T-cell (primary cell): ENCODE measurements at regions not wholly inside any gene's neighbourhood (a gene's known extent, or its start where the extent isn't known, plus 50 kb on each side); places are given as distances from the start of the nearest gene placed in this dataset.

ENCODE experiments used
- ATAC-seq, 4 experiments: fragments of 200-7000 bp in 3 of 4; fragments of 150-1000 bp in 1 of 4; cut with Tn5 transposase; replicated peaks in 1 of 4; 1 replicate in 3 of 4; 2 replicates in 1 of 4; pipeline ENCODE4 v1.10.0; 2021; ENCODE audit warnings: moderate library complexity in 3 of 4, mild to moderate bottlenecking in 2 of 4, moderate number of reproducible peaks in 1 of 4
- CTCF ChIA-PET, 2 donors: fragments of 300-600 bp; sonication (Branson Sonifier 250); formaldehyde crosslinking; loops; one replicate each; lab custom pipeline; 2022; ENCODE audit warnings: antibody characterized with exemption in 2 of 2; lab: Charles Lee
- POLR2A ChIA-PET, 2 donors: fragments of 300-600 bp; sonication (Branson Sonifier 250); formaldehyde crosslinking; loops; one replicate each; lab custom pipeline; 2022; ENCODE audit warnings: antibody characterized with exemption in 2 of 2; lab: Charles Lee
- DNase-seq, 35 experiments: peaks; one replicate each; pipeline versions ENCODE4 v3.0.0 to v3.0.0-alpha.2; 2013 to 2023
- H3K27ac ChIP-seq: one replicate; pipeline ENCODE4 v1.5.1; 2013; ENCODE audit warnings: low read length
- H3K27me3 ChIP-seq, 2 experiments: replicated peaks in 1 of 2; 1 replicate in 1 of 2; 2 replicates in 1 of 2; pipeline versions ENCODE4 v1.6.1 to v1.7.0; 2013; ENCODE audit warnings: low read length in 1 of 2, mixed read lengths in 1 of 2; ENCODE audit not compliant: control insufficient read depth in 2 of 2, insufficient read depth in 2 of 2; ENCODE audit errors: extremely low read depth in 1 of 2
- H3K36me3 ChIP-seq, 2 donors: 1 replicate in 1 of 2; 2 replicates in 1 of 2; pipeline versions ENCODE4 v1.6.1 to v1.7.0; 2013; ENCODE audit warnings: low read length in 1 of 2; ENCODE audit not compliant: control insufficient read depth in 2 of 2, insufficient read depth in 1 of 2; ENCODE audit errors: extremely low read depth in 1 of 2
- H3K4me1 ChIP-seq, 2 experiments: 1 replicate in 1 of 2; 2 replicates in 1 of 2; pipeline versions ENCODE4 v1.6.1 to v1.7.0; 2013; ENCODE audit warnings: low read length in 2 of 2, mixed read lengths in 1 of 2; ENCODE audit not compliant: insufficient read depth in 2 of 2, control insufficient read depth in 1 of 2; ENCODE audit errors: extremely low read depth in 1 of 2
- H3K4me3 ChIP-seq, 2 donors: 1 replicate in 1 of 2; 2 replicates in 1 of 2; pipeline versions ENCODE4 v1.5.1 to v1.7.0; 2013; ENCODE audit warnings: mild to moderate bottlenecking in 2 of 2, low read length in 1 of 2, moderate library complexity in 1 of 2; ENCODE audit not compliant: control insufficient read depth in 1 of 2; ENCODE audit errors: extremely low read depth in 1 of 2
- H3K9me3 ChIP-seq: 2 replicates; pipeline ENCODE4 v1.7.0; 2013
- H3K27ac Mint-ChIP-seq, 2 donors: one replicate each; pipeline ENCODE4 v1.8.0; 2020 to 2021; ENCODE audit warnings: mild to moderate bottlenecking in 2 of 2, mixed read lengths in 2 of 2
- H3K27me3 Mint-ChIP-seq, 2 donors: one replicate each; pipeline ENCODE4 v1.8.0; 2021 to 2022; ENCODE audit warnings: mixed read lengths in 2 of 2
- H3K36me3 Mint-ChIP-seq: one replicate; pipeline ENCODE4 v1.8.0; 2021; ENCODE audit warnings: mixed read lengths
- H3K4me1 Mint-ChIP-seq, 3 donors: one replicate each; pipeline ENCODE4 v1.8.0; 2020 to 2022; ENCODE audit warnings: mixed read lengths in 3 of 3, mild to moderate bottlenecking in 1 of 3
- H3K4me3 Mint-ChIP-seq, 3 donors: one replicate each; pipeline ENCODE4 v1.8.0; 2020 to 2022; ENCODE audit warnings: mild to moderate bottlenecking in 3 of 3, mixed read lengths in 3 of 3, moderate library complexity in 3 of 3
- H3K9me3 Mint-ChIP-seq, 3 donors: one replicate each; pipeline ENCODE4 v1.8.0; 2020 to 2022; ENCODE audit warnings: mixed read lengths in 3 of 3
- WGBS: methylation state at CpG from one replicate; pipeline ENCODE4 v1.1.5; 2013; ENCODE audit warnings: missing lambda C conversion rate; ENCODE audit not compliant: insufficient coverage; 5-methylcytosine and 5-hydroxymethylcytosine counted together

DNA sequence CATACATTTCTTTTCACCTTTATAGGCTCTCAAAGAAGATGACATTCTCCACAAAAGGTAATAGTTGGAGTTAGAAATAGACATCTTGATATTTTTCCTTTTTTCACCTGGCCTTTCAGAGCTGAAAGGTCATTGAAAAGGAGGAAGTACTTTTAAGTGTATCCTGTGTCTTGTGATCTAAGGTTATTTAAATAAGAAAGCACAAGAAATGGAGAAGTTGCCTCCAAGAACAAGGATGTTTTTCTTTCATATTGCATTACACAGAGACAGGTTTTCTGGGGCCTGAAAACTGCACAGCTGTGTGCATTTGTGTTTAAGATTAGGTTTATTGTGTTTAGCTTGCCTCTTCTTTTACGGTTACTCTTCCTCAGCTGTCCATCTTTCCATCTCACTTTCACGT is 103.4 kb upstream of the SEMA3D start:
- no peak overlapping the region for H3K4me3 ChIP-seq
- Mint-ChIP-seq H3K4me1 (peaks cover 0 to 6% (median 0%) of the 10 kb centered on the region in 3 donors), H3K27ac (no peak overlapping the region), H3K9me3 (peaks cover 3 to 16% (median 8%) of the 10 kb centered on the region in 3 donors), H3K36me3 (no peaks in the 10 kb centered on the region), H3K27me3 (no peaks in the 10 kb centered on the region), H3K4me3 (no peak overlapping the region)
- no peaks in the 10 kb centered on the region for H3K36me3 ChIP-seq
- CTCF ChIA-PET = no interaction called here
- DNase-seq (no peak), ATAC-seq (no peak)
- no peak overlapping the region for H3K27ac ChIP-seq
- no peaks in the 10 kb centered on the region for H3K4me1 ChIP-seq
- H3K27me3 ChIP-seq = no peaks in the 10 kb centered on the region
- POLR2A ChIA-PET = no interaction called here
- H3K9me3 ChIP-seq = no peaks in the 10 kb centered on the region
- no CpG with 5 or more reads among the region's 2 CpGs for WGBS

GRCh38 chr7:85289279-85289678 is 102.4 kb upstream of the SEMA3D start:
- Histone ChIP-seq H3K4me3 (no peak overlapping the region), H3K27me3 (no peaks in the 10 kb centered on the region), H3K36me3 (no peaks in the 10 kb centered on the region), H3K9me3 (no peaks in the 10 kb centered on the region), H3K4me1 (no peaks in the 10 kb centered on the region), H3K27ac (no peak overlapping the region)
- Mint-ChIP-seq H3K4me3 (no peak overlapping the region), H3K27ac (no peak overlapping the region), H3K36me3 (no peaks in the 10 kb centered on the region), H3K27me3 (no peaks in the 10 kb centered on the region), H3K9me3 (peaks cover 3 to 13% (median 4%) of the 10 kb centered on the region in 3 donors), H3K4me1 (peaks cover 0 to 6% (median 0%) of the 10 kb centered on the region in 3 donors)
- POLR2A ChIA-PET = no interaction called here
- DNase-seq = no peak
- ATAC-seq = no peak
- WGBS = no CpG with 5 or more reads among the region's 4 CpGs
- CTCF ChIA-PET = no interaction called here

GRCh38 chr7:85287106-85287825 is 100.4 kb upstream of the SEMA3D start:
- ATAC-seq = no peak
- H3K36me3 Mint-ChIP-seq = no peaks in the 10 kb centered on the region

DNA sequence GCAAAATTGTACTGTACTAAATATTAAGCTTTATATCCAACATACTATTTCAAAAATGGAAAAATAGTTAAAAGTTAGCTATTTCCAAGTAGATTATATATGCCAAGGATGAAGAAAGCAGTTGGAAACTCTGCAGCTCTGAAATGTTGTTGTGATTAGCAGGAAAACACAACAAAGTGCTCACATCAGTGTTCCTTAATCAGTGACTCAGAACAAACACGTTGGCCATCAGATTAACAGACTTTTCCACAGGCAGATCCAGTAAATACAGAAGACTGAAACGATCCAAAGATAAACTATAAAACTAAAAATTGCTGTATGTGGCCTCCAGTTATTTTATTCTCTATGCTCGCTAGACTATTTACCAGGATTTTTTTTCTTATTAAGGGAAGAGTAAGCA is 99.6 kb upstream of the SEMA3D start:
- no CpG with 5 or more reads among the region's 3 CpGs for WGBS
- Histone ChIP-seq H3K27me3 (no peaks in the 10 kb centered on the region), H3K4me3 (no peak overlapping the region), H3K27ac (no peak overlapping the region), H3K4me1 (no peaks in the 10 kb centered on the region), H3K9me3 (no peaks in the 10 kb centered on the region), H3K36me3 (no peaks in the 10 kb centered on the region)
- Mint-ChIP-seq H3K27me3 (no peaks in the 10 kb centered on the region), H3K36me3 (no peaks in the 10 kb centered on the region), H3K4me1 (peaks cover 0 to 2% (median 0%) of the 10 kb centered on the region in 3 donors), H3K4me3 (no peak overlapping the region), H3K9me3 (peaks cover 3 to 9% (median 4%) of the 10 kb centered on the region in 3 donors), H3K27ac (no peak overlapping the region)
- CTCF ChIA-PET = no interaction called here
- no peak for ATAC-seq
- no peak for DNase-seq
- POLR2A ChIA-PET = no interaction called here

More at GRCh38 chr7:85287106-85287825, 100.4 kb upstream of the SEMA3D start:
- Mint-ChIP-seq H3K4me3 (no peak overlapping the region), H3K27me3 (no peaks in the 10 kb centered on the region), H3K4me1 (peaks cover 0 to 2% (median 0%) of the 10 kb centered on the region in 3 donors), H3K9me3 (peaks cover 3 to 9% (median 4%) of the 10 kb centered on the region in 3 donors), H3K27ac (no peak overlapping the region)
- Histone ChIP-seq H3K27ac (no peak overlapping the region), H3K4me3 (no peak overlapping the region), H3K9me3 (no peaks in the 10 kb centered on the region), H3K4me1 (no peaks in the 10 kb centered on the region), H3K36me3 (no peaks in the 10 kb centered on the region), H3K27me3 (no peaks in the 10 kb centered on the region)
- no peak for DNase-seq
- no CpG with 5 or more reads among the region's 4 CpGs for WGBS
- ChIA-PET CTCF (no interaction called here), POLR2A (no interaction called here)

- peaks cover 3 to 10% (median 4%) of the 10 kb centered on the region in 3 donors for H3K9me3 Mint-ChIP-seq
Measured at GRCh38 chr7:85285527-85285926, 98.7 kb upstream of the SEMA3D start.

DNA sequence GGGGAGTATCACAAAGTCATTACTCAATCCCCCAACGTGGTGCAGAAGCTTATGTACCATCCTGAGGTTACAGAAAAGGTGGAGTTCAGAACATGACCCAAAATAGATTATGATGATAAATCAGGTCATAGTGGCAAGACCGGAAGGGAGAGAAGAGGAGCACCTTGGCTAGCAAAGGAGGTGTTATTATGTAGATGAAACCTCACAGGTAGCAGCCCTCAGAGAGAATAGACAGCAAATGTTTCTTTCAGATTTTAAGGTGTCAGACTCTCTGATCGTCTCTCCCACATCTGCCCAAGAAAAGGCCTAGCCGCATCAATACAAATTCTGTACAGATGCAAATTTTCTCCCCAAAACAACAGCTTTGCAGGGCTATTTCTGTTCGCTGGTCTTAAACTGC is 88.3 kb upstream of the SEMA3D start:
- DNase-seq = no peak
- Mint-ChIP-seq H3K27me3 (no peaks in the 10 kb centered on the region), H3K4me1 (no peaks in the 10 kb centered on the region), H3K36me3 (no peaks in the 10 kb centered on the region), H3K4me3 (no peak overlapping the region), H3K9me3 (peaks cover 7 to 16% (median 10%) of the 10 kb centered on the region in 3 donors), H3K27ac (no peak overlapping the region)
- 50% methylated on average over 1 of the region's 5 CpGs for WGBS
- CTCF ChIA-PET = no interaction called here
- H3K9me3 ChIP-seq = no peaks in the 10 kb centered on the region
- POLR2A ChIA-PET = no interaction called here
- no peaks in the 10 kb centered on the region for H3K27me3 ChIP-seq
- no peaks in the 10 kb centered on the region for H3K4me1 ChIP-seq
- no peaks in the 10 kb centered on the region for H3K36me3 ChIP-seq
- ATAC-seq = no peak
- no peak overlapping the region for H3K27ac ChIP-seq
- H3K4me3 ChIP-seq = no peak overlapping the region

More at GRCh38 chr7:85285527-85285926, 98.7 kb upstream of the SEMA3D start:
- H3K27me3 Mint-ChIP-seq = no peaks in the 10 kb centered on the region
- no peak for ATAC-seq
- H3K4me3 ChIP-seq = no peak overlapping the region
- no peak overlapping the region for H3K4me3 Mint-ChIP-seq
- no peak overlapping the region for H3K27ac Mint-ChIP-seq
- no peak for DNase-seq
- H3K4me1 Mint-ChIP-seq = peaks cover 0 to 2% (median 0%) of the 10 kb centered on the region in 3 donors
- ChIA-PET CTCF (no interaction called here), POLR2A (no interaction called here)
- no peaks in the 10 kb centered on the region for H3K4me1 ChIP-seq
- no peaks in the 10 kb centered on the region for H3K27me3 ChIP-seq
- no CpG with 5 or more reads among the region's 1 CpG for WGBS
- no peak overlapping the region for H3K27ac ChIP-seq
- H3K36me3 Mint-ChIP-seq = no peaks in the 10 kb centered on the region
- no peaks in the 10 kb centered on the region for H3K9me3 ChIP-seq
- H3K36me3 ChIP-seq = no peaks in the 10 kb centered on the region
